ENCODE measurements at regions not wholly inside any gene's neighbourhood (a gene's known extent, or its start where the extent isn't known, plus 50 kb on each side); places are given as distances from the start of the nearest gene placed in this dataset.

- no peak for TF ChIP-seq CTCF (conservative IDR thresholded peaks at IDR 0.05; ENCODE audit: low read length)
- no peak for TF ChIP-seq EZH2phosphoT487 (IDR thresholded peaks at IDR 0.05; ENCODE audit: borderline replicate concordance)
- H3K4me1 ChIP-seq (ENCODE audit: insufficient read depth, low read length, poor library complexity, severe bottlenecking): no peaks in the 10 kb centered on the region
- no peaks in the 10 kb centered on the region for H3K27me3 ChIP-seq (ENCODE audit: insufficient read depth, low read length, poor library complexity, severe bottlenecking)
- no peak overlapping the region for H2AFZ ChIP-seq (ENCODE audit: low read length)
- no peaks in the 10 kb centered on the region for H3K9me2 ChIP-seq (replicated peaks; ENCODE audit: low read depth, low read length)
- no peak overlapping the region for H3K9ac ChIP-seq (ENCODE audit: low read depth, low read length, poor library complexity, severe bottlenecking)
- no peaks in the 10 kb centered on the region for H3K36me3 ChIP-seq (ENCODE audit: insufficient read depth, low read length)
- no peaks in the 10 kb centered on the region for H3F3A ChIP-seq (ENCODE audit: low read depth)
- H4K20me1 ChIP-seq (ENCODE audit: insufficient read depth, low read length, poor library complexity, severe bottlenecking): no peaks in the 10 kb centered on the region
- no peak overlapping the region for H3K4me3 ChIP-seq (ENCODE audit: low read length, poor library complexity, severe bottlenecking)
- no peak overlapping the region for H3K4me2 ChIP-seq (ENCODE audit: low read depth, low read length, poor library complexity, severe bottlenecking)
- H3K79me2 ChIP-seq (ENCODE audit: insufficient read depth, low read length): no peaks in the 10 kb centered on the region
- H3K9me3 ChIP-seq (ENCODE audit: insufficient read depth, low read depth, low read length): 0 out of 2 replicates have a peak, but pooled peaks cover under 1% of the 10 kb centered on the region
These were observed 212.1 kb downstream of the TLR4 start for GRCh38 chr9:117916291-117916690.

GRCh38 chr9:117917873-117918272, 213.7 kb downstream of the TLR4 start:
- TF ChIP-seq EZH2phosphoT487 (IDR thresholded peaks at IDR 0.05; ENCODE audit: borderline replicate concordance) (no peak), CTCF (conservative IDR thresholded peaks at IDR 0.05; ENCODE audit: low read length) (no peak)

GRCh38 chr9:117919538-117919937, 215.3 kb downstream of the TLR4 start:
- Histone ChIP-seq H3K27me3 (ENCODE audit: insufficient read depth, low read length, poor library complexity, severe bottlenecking) (no peaks in the 10 kb centered on the region), H3K4me2 (ENCODE audit: low read depth, low read length, poor library complexity, severe bottlenecking) (no peak overlapping the region), H3K9ac (ENCODE audit: low read depth, low read length, poor library complexity, severe bottlenecking) (no peak overlapping the region), H3K36me3 (ENCODE audit: insufficient read depth, low read length) (no peaks in the 10 kb centered on the region), H3F3A (ENCODE audit: low read depth) (no peaks in the 10 kb centered on the region), H3K9me2 (replicated peaks; ENCODE audit: low read depth, low read length) (no peaks in the 10 kb centered on the region), H3K9me3 (ENCODE audit: insufficient read depth, low read depth, low read length) (no peaks in the 10 kb centered on the region), H3K4me1 (ENCODE audit: insufficient read depth, low read length, poor library complexity, severe bottlenecking) (no peaks in the 10 kb centered on the region), H2AFZ (ENCODE audit: low read length) (no peak overlapping the region), H4K20me1 (ENCODE audit: insufficient read depth, low read length, poor library complexity, severe bottlenecking) (no peaks in the 10 kb centered on the region), H3K79me2 (ENCODE audit: insufficient read depth, low read length) (no peaks in the 10 kb centered on the region), H3K4me3 (ENCODE audit: low read length, poor library complexity, severe bottlenecking) (no peak overlapping the region)
- TF ChIP-seq CTCF (conservative IDR thresholded peaks at IDR 0.05; ENCODE audit: low read length) (no peak), EZH2phosphoT487 (IDR thresholded peaks at IDR 0.05; ENCODE audit: borderline replicate concordance) (no peak)

More at GRCh38 chr9:117917873-117918272, 213.7 kb downstream of the TLR4 start:
- Histone ChIP-seq H3K4me1 (ENCODE audit: insufficient read depth, low read length, poor library complexity, severe bottlenecking) (no peaks in the 10 kb centered on the region), H3K36me3 (ENCODE audit: insufficient read depth, low read length) (no peaks in the 10 kb centered on the region), H3K79me2 (ENCODE audit: insufficient read depth, low read length) (no peaks in the 10 kb centered on the region), H3K4me2 (ENCODE audit: low read depth, low read length, poor library complexity, severe bottlenecking) (no peak overlapping the region), H3K4me3 (ENCODE audit: low read length, poor library complexity, severe bottlenecking) (no peak overlapping the region), H3K27me3 (ENCODE audit: insufficient read depth, low read length, poor library complexity, severe bottlenecking) (no peaks in the 10 kb centered on the region), H4K20me1 (ENCODE audit: insufficient read depth, low read length, poor library complexity, severe bottlenecking) (no peaks in the 10 kb centered on the region), H3F3A (ENCODE audit: low read depth) (no peaks in the 10 kb centered on the region), H3K9ac (ENCODE audit: low read depth, low read length, poor library complexity, severe bottlenecking) (no peak overlapping the region), H2AFZ (ENCODE audit: low read length) (no peak overlapping the region), H3K9me2 (replicated peaks; ENCODE audit: low read depth, low read length) (no peaks in the 10 kb centered on the region), H3K9me3 (ENCODE audit: insufficient read depth, low read depth, low read length) (no peaks in the 10 kb centered on the region)
